IMR-90 (cell line): ENCODE measurements at regions not wholly inside any gene's neighbourhood (a gene's known extent, or its start where the extent isn't known, plus 50 kb on each side); places are given as distances from the start of the nearest gene placed in this dataset.

ENCODE experiments used
- ATAC-seq: fragments of 200-7000 bp; cut with Tn5 transposase; 2 replicates; pipeline ENCODE4 v1.9.1; 2020; ENCODE audit warnings: low read depth, mild to moderate bottlenecking, moderate library complexity
- BruUV-seq: library from RNA; stranded (reverse); fragments of 400-500 nt; replicated peaks from 2 replicates; lab custom pipeline; 2021; lab: Mats Ljungman, UMichigan
- CTCF ChIA-PET: fragments of 300-600 bp; formaldehyde crosslinking; extraction: SDS; loops from one replicate; lab custom pipeline; 2021; ENCODE audit warnings: antibody characterized with exemption; lab: Yijun Ruan, JAX
- POLR2A ChIA-PET: fragments of 300-600 bp; sonication (Branson Sonifier 250); formaldehyde crosslinking; loops from one replicate; lab custom pipeline; 2022; ENCODE audit warnings: antibody characterized with exemption; ENCODE audit not compliant: unreplicated experiment; lab: Charles Lee
- DNase-seq: peaks from one replicate; pipeline ENCODE4 v3.0.0; 2013
- H2AFZ ChIP-seq: replicated peaks from 2 replicates; pipeline ENCODE3; 2013; ENCODE audit warnings: low read length, mild to moderate bottlenecking; ENCODE audit not compliant: poor library complexity
- H2AK5ac ChIP-seq: 2 replicates; pipeline ENCODE4 v1.6.1; 2013; ENCODE audit warnings: low read depth, low read length, inconsistent platforms
- H2AK9ac ChIP-seq: replicated peaks from 2 replicates; pipeline ENCODE3; 2013; ENCODE audit warnings: mild to moderate bottlenecking, low read depth, low read length, moderate library complexity; ENCODE audit not compliant: poor library complexity
- H2BK120ac ChIP-seq: 2 replicates; pipeline ENCODE4 v1.6.1; 2013; ENCODE audit warnings: low read depth, low read length, inconsistent platforms
- H2BK15ac ChIP-seq: 3 replicates; pipeline ENCODE4 v1.6.1; 2013; ENCODE audit warnings: low read depth, low read length, inconsistent platforms
- H2BK20ac ChIP-seq: 2 replicates; pipeline ENCODE4 v1.6.1; 2013; ENCODE audit warnings: low read depth, mild to moderate bottlenecking, inconsistent platforms, low read length, moderate library complexity
- H2BK5ac ChIP-seq: 2 replicates; pipeline ENCODE4 v1.6.1; 2013; ENCODE audit warnings: mild to moderate bottlenecking, low read depth, low read length, inconsistent platforms; ENCODE audit not compliant: poor library complexity, severe bottlenecking
- H3K14ac ChIP-seq: replicated peaks from 2 replicates; pipeline ENCODE4 v1.6.1; 2013; ENCODE audit warnings: low read depth, low read length, inconsistent platforms
- H3K18ac ChIP-seq: 2 replicates; pipeline ENCODE4 v1.6.1; 2013; ENCODE audit warnings: low read depth, low read length, control low read depth
- H3K23ac ChIP-seq: 2 replicates; pipeline ENCODE4 v1.6.1; 2013; ENCODE audit warnings: low read depth, low read length, inconsistent platforms
- H3K27ac ChIP-seq: 2 replicates; pipeline ENCODE4 v1.5.1; 2013; ENCODE audit warnings: mild to moderate bottlenecking, control low read depth, low read length; ENCODE audit not compliant: insufficient read depth
- H3K27me3 ChIP-seq: 2 replicates; pipeline ENCODE4 v1.6.1; 2013; ENCODE audit warnings: low read length; ENCODE audit not compliant: control insufficient read depth, insufficient read depth
- H3K36me3 ChIP-seq: 2 replicates; pipeline ENCODE4 v1.6.1; 2013; ENCODE audit warnings: low read length, mixed read lengths; ENCODE audit not compliant: control insufficient read depth, insufficient read depth
- H3K4ac ChIP-seq: 2 replicates; pipeline ENCODE4 v1.6.1; 2013; ENCODE audit warnings: low read depth, low read length, inconsistent platforms
- H3K4me1 ChIP-seq: 2 replicates; pipeline ENCODE4 v1.6.1; 2013; ENCODE audit warnings: low read length, mixed read lengths; ENCODE audit not compliant: control insufficient read depth, insufficient read depth
- H3K4me2 ChIP-seq: 2 replicates; pipeline ENCODE4 v1.6.1; 2013; ENCODE audit warnings: low read depth, mild to moderate bottlenecking, control low read depth, low read length, moderate library complexity
- H3K4me3 ChIP-seq: 2 replicates; pipeline ENCODE4 v1.5.1; 2013; ENCODE audit warnings: low read depth, mild to moderate bottlenecking, control low read depth, low read length, moderate library complexity; ENCODE audit not compliant: insufficient read depth
- H3K56ac ChIP-seq: 2 replicates; pipeline ENCODE4 v1.6.1; 2013; ENCODE audit warnings: low read length, inconsistent platforms; ENCODE audit not compliant: insufficient read depth; ENCODE audit errors: extremely low read depth
- H3K79me1 ChIP-seq, 2 experiments: 2 replicates each; pipeline ENCODE4 v1.6.1; 2013; ENCODE audit warnings: low read length in 2 of 2, inconsistent platforms in 1 of 2, low read depth in 1 of 2
- H3K9ac ChIP-seq: 2 replicates; pipeline ENCODE4 v1.6.1; 2013; ENCODE audit warnings: low read depth, low read length, control low read depth
- H3K9me1 ChIP-seq: 2 replicates; pipeline ENCODE4 v1.6.1; 2013; ENCODE audit warnings: low read length, inconsistent platforms; ENCODE audit not compliant: insufficient read depth
- H3K9me3 ChIP-seq: 2 replicates; pipeline ENCODE4 v1.6.1; 2013; ENCODE audit warnings: low read length; ENCODE audit not compliant: control insufficient read depth, insufficient read depth
- H4K20me1 ChIP-seq: 2 replicates; pipeline ENCODE4 v1.6.1; 2013; ENCODE audit warnings: low read length, inconsistent platforms; ENCODE audit not compliant: insufficient read depth
- H4K5ac ChIP-seq: 2 replicates; pipeline ENCODE4 v1.6.1; 2013; ENCODE audit warnings: mild to moderate bottlenecking, low read depth, low read length, control low read depth
- H4K8ac ChIP-seq, 2 experiments: 2 replicates each; pipeline ENCODE4 v1.6.1; 2013; ENCODE audit warnings: low read depth in 2 of 2, low read length in 2 of 2, control low read depth in 1 of 2, inconsistent platforms in 1 of 2
- H4K91ac ChIP-seq: 2 replicates; pipeline ENCODE4 v1.6.1; 2013; ENCODE audit warnings: low read depth, low read length, inconsistent platforms; ENCODE audit not compliant: insufficient read depth
- CEBPB ChIP-seq: IDR thresholded peaks from 2 replicates; pipeline ENCODE4 v1.6.1; 2012; ENCODE audit warnings: low read depth, low read length, improper control_type of control experiment
- CTCF ChIP-seq: conservative IDR thresholded peaks from 2 replicates; pipeline ENCODE4 v1.5.1; 2012; ENCODE audit warnings: mild to moderate bottlenecking, low read depth, low read length, improper control_type of control experiment
- FOS ChIP-seq: fragments of 150-350 bp; IDR thresholded peaks from 2 replicates; pipeline ENCODE4 v1.6.1; 2016; ENCODE audit warnings: low read depth, low read length
- MAFK ChIP-seq: IDR thresholded peaks from 2 replicates; pipeline ENCODE4 v1.6.1; 2012; ENCODE audit warnings: low read depth, low read length, improper control_type of control experiment
- MAZ ChIP-seq: IDR thresholded peaks from 2 replicates; pipeline ENCODE4 v1.6.1; 2012; ENCODE audit warnings: low read depth, mild to moderate bottlenecking, low read length, improper control_type of control experiment, moderate library complexity, borderline replicate concordance
- MXI1 ChIP-seq: IDR thresholded peaks from 2 replicates; pipeline ENCODE4 v1.6.1; 2012; ENCODE audit warnings: low read depth, mild to moderate bottlenecking, low read length, moderate library complexity, borderline replicate concordance
- NFE2L2 ChIP-seq: fragments of 150-350 bp; IDR thresholded peaks from 2 replicates; pipeline ENCODE4 v1.6.1; 2016; ENCODE audit warnings: low read depth, mild to moderate bottlenecking, low read length
- POLR2A ChIP-seq: IDR thresholded peaks from 2 replicates; pipeline ENCODE4 v1.6.1; 2012; ENCODE audit warnings: mild to moderate bottlenecking, low read depth, low read length
- RAD21 ChIP-seq: IDR thresholded peaks from 2 replicates; pipeline ENCODE4 v1.6.1; 2012; ENCODE audit warnings: low read length, improper control_type of control experiment
- RCOR1 ChIP-seq: IDR thresholded peaks from 2 replicates; pipeline ENCODE4 v1.6.1; 2012; ENCODE audit warnings: mild to moderate bottlenecking, low read length, improper control_type of control experiment; ENCODE audit not compliant: insufficient replicate concordance
- RFX5 ChIP-seq: IDR thresholded peaks from 2 replicates; pipeline ENCODE4 v1.8.0; 2012; ENCODE audit warnings: low read depth, mild to moderate bottlenecking, low read length, moderate library complexity
- SMC3 ChIP-seq: fragments of 150-350 bp; IDR thresholded peaks from 2 replicates; pipeline ENCODE4 v1.6.1; 2016; ENCODE audit warnings: low read depth, mild to moderate bottlenecking, antibody characterized with exemption, low read length, moderate library complexity
- USF2 ChIP-seq: fragments of 150-350 bp; IDR thresholded peaks from 2 replicates; pipeline ENCODE4 v1.6.1; 2017; ENCODE audit warnings: mild to moderate bottlenecking, antibody characterized with exemption, low read length, low read depth
- dilution Hi-C: fragments of 300-500 bp; cut with HindIII; formaldehyde crosslinking; loops from one replicate; pipeline ENCODE4 v1.14.3; 2018; ENCODE audit warnings: low sequenced_read_pairs; ENCODE audit not compliant: unreplicated experiment
- in situ Hi-C: fragments of 300-500 bp; cut with MboI; formaldehyde crosslinking; loops from 3 replicates; pipeline ENCODE4 v1.14.3; 2019; ENCODE audit warnings: low sequenced_read_pairs, inconsistent platforms, mixed read lengths
- intact Hi-C: fragments of 100-400 bp; cut with micrococcal nuclease; formaldehyde crosslinking; loops from 2 replicates; pipeline ENCODE4 v1.10.0; 2022
- TF ChIP-seq, protein P1 (sequence below): fragments of 150-350 bp; IDR thresholded peaks from 2 replicates; pipeline ENCODE4 v1.6.1; 2016; ENCODE audit warnings: low read depth, mild to moderate bottlenecking, low read length, moderate library complexity, borderline replicate concordance

DNA sequence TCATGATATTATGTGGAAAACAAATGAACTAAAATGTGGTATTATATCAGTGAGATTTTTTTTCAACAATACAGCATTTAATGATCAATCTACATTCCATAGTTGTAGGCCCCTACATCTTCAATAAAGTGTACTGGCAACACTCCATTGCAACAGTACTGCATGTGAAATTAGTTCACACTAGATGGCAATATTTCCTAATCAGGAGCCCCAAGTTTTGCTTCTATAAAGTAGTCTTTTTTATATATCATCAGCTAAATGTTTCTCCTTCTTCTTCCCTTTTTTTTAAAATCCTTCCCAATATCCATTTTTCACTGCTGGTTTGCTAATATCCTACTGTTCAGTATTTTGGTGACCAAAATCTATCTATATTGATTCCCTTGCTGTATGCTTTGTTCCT lies 528.3 kb upstream of the ATXN8OS start:
- Histone ChIP-seq H3K56ac (no peak overlapping the region), H3K4me1 (no peaks in the 10 kb centered on the region), H3K79me1 (no peaks in the 10 kb centered on the region), H3K14ac (no peak overlapping the region), H3K36me3 (no peaks in the 10 kb centered on the region), H3K9me1 (no peaks in the 10 kb centered on the region), H3K4me3 (no peak overlapping the region), H2BK20ac (no peak overlapping the region), H4K5ac (no peak overlapping the region), H3K18ac (no peak overlapping the region), H3K27ac (no peak overlapping the region), H3K27me3 (no peaks in the 10 kb centered on the region), H3K9ac (no peak overlapping the region), H2AFZ (no peak overlapping the region), H2BK15ac (no peak overlapping the region), H2BK5ac (no peak overlapping the region), H3K4me2 (no peak overlapping the region), H2BK120ac (no peak overlapping the region), H4K20me1 (no peaks in the 10 kb centered on the region), H3K4ac (no peak overlapping the region), H3K23ac (no peak overlapping the region), H2AK9ac (no peak overlapping the region), H4K91ac (no peak overlapping the region), H2AK5ac (no peak overlapping the region), H4K8ac (no peak overlapping the region), H3K9me3 (peaks cover 4% of the 10 kb centered on the region)
- no peak for TF ChIP-seq MAFK
- no peak for TF ChIP-seq USF2
- no peak for TF ChIP-seq MAZ
- TF ChIP-seq POLR2A, result no peak
- no peak for TF ChIP-seq CEBPB
- no peak for TF ChIP-seq SMC3
- TF ChIP-seq, protein P1, sequence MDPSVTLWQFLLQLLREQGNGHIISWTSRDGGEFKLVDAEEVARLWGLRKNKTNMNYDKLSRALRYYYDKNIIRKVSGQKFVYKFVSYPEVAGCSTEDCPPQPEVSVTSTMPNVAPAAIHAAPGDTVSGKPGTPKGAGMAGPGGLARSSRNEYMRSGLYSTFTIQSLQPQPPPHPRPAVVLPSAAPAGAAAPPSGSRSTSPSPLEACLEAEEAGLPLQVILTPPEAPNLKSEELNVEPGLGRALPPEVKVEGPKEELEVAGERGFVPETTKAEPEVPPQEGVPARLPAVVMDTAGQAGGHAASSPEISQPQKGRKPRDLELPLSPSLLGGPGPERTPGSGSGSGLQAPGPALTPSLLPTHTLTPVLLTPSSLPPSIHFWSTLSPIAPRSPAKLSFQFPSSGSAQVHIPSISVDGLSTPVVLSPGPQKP, result no peak
- no peak for TF ChIP-seq RCOR1
- no peak for TF ChIP-seq FOS
- TF ChIP-seq MXI1, result no peak
- TF ChIP-seq CTCF, result no peak
- TF ChIP-seq RFX5, result no peak
- TF ChIP-seq RAD21, result no peak
- TF ChIP-seq NFE2L2, result no peak
- intact Hi-C loops, result no loop called here
- dilution Hi-C loops, result no loop called here
- no peak for ATAC-seq
- BruUV-seq, result no TSS peak
- in situ Hi-C loops, result no loop called here
- ChIA-PET POLR2A (no interaction called here), CTCF (no interaction called here)
- DNase-seq, result no peak
